ENCODE measurements at regions not wholly inside any gene's neighbourhood (a gene's known extent, or its start where the extent isn't known, plus 50 kb on each side); places are given as distances from the start of the nearest gene placed in this dataset.

GRCh38 chr1:42057800-42058199 is 95.4 kb upstream of the GUCA2B start:
- TF ChIP-seq CTCF (IDR thresholded peaks at IDR 0.05; ENCODE audit: extremely low read depth, insufficient read depth, missing control alignments): no peak
- no peak for DNase-seq (ENCODE audit: low spot score)
- in situ Hi-C loops (cut with MboI; ENCODE audit: low pct_unique_long_range_greater_than_20kb, low sequenced_read_pairs, unreplicated experiment): no loop called here

- DNase-seq (ENCODE audit: low spot score): no peak
- in situ Hi-C loops (cut with MboI; ENCODE audit: low pct_unique_long_range_greater_than_20kb, low sequenced_read_pairs, unreplicated experiment): no loop called here
- TF ChIP-seq CTCF (IDR thresholded peaks at IDR 0.05; ENCODE audit: extremely low read depth, insufficient read depth, missing control alignments): no peak
These were observed 96.8 kb upstream of the GUCA2B start for GRCh38 chr1:42056460-42056859.

GRCh38 chr1:42055061-42055460 is 98.1 kb upstream of the GUCA2B start:
- no peak for TF ChIP-seq CTCF (IDR thresholded peaks at IDR 0.05; ENCODE audit: extremely low read depth, insufficient read depth, missing control alignments)
- in situ Hi-C loops (cut with MboI; ENCODE audit: low pct_unique_long_range_greater_than_20kb, low sequenced_read_pairs, unreplicated experiment): no loop called here
- DNase-seq (ENCODE audit: low spot score): no peak

GRCh38 chr1:42052072-42052699 is 101.0 kb upstream of the GUCA2B start:
- in situ Hi-C loops (cut with MboI; ENCODE audit: low pct_unique_long_range_greater_than_20kb, low sequenced_read_pairs, unreplicated experiment): no loop called here
- DNase-seq (ENCODE audit: low spot score): no peak

GRCh38 chr1:42047508-42047880 is 105.7 kb upstream of the GUCA2B start:
- TF ChIP-seq CTCF (IDR thresholded peaks at IDR 0.05; ENCODE audit: extremely low read depth, insufficient read depth, missing control alignments): no peak
- in situ Hi-C loops (cut with MboI; ENCODE audit: low pct_unique_long_range_greater_than_20kb, low sequenced_read_pairs, unreplicated experiment): no loop called here

More at GRCh38 chr1:42052072-42052699, 101.0 kb upstream of the GUCA2B start:
- no peak for TF ChIP-seq CTCF (IDR thresholded peaks at IDR 0.05; ENCODE audit: extremely low read depth, insufficient read depth, missing control alignments)

GRCh38 chr1:42046761-42047507 is 106.3 kb upstream of the GUCA2B start:
- in situ Hi-C loops (cut with MboI; ENCODE audit: low pct_unique_long_range_greater_than_20kb, low sequenced_read_pairs, unreplicated experiment): no loop called here
- TF ChIP-seq CTCF (IDR thresholded peaks at IDR 0.05; ENCODE audit: extremely low read depth, insufficient read depth, missing control alignments): no peak
- no peak for DNase-seq (ENCODE audit: low spot score)

More at GRCh38 chr1:42047508-42047880, 105.7 kb upstream of the GUCA2B start:
- no peak for DNase-seq (ENCODE audit: low spot score)

Measured in GM13977 (cell line).